Panc1 (cell line): ENCODE measurements at regions not wholly inside any gene's neighbourhood (a gene's known extent, or its start where the extent isn't known, plus 50 kb on each side); places are given as distances from the start of the nearest gene placed in this dataset.

ENCODE experiments used
- ATAC-seq: fragments of 200-7000 bp; cut with Tn5 transposase; 2 replicates; pipeline ENCODE4 v1.9.1; 2020; ENCODE audit warnings: mild to moderate bottlenecking, moderate library complexity
- BruUV-seq: library from RNA; stranded (reverse); fragments of 400-500 nt; replicated peaks from 2 replicates; lab custom pipeline; 2021; lab: Mats Ljungman, UMichigan
- CTCF ChIA-PET: fragments of 300-600 bp; sonication (Branson Sonifier 250); formaldehyde crosslinking; loops from one replicate; lab custom pipeline; 2022; ENCODE audit warnings: antibody characterized with exemption; lab: Charles Lee
- POLR2A ChIA-PET: fragments of 300-600 bp; sonication (Branson Sonifier 250); formaldehyde crosslinking; loops from one replicate; lab custom pipeline; 2022; ENCODE audit warnings: antibody characterized with exemption; lab: Charles Lee
- DNase-seq: peaks from one replicate; pipeline ENCODE4 v3.0.0-alpha.2; 2010; ENCODE audit warnings: low read depth, low spot score
- H3K27ac ChIP-seq: 2 replicates; pipeline ENCODE4 v1.5.1; 2011; ENCODE audit warnings: mild to moderate bottlenecking, low read length, inconsistent platforms
- H3K27me3 ChIP-seq: fragments of 200-500 bp; sonication (Bioruptor generic); 2 replicates; pipeline ENCODE4 v1.6.0; 2014; ENCODE audit warnings: low read length, inconsistent platforms; ENCODE audit not compliant: control insufficient read depth, insufficient read depth
- H3K36me3 ChIP-seq: fragments of 200-500 bp; sonication (Bioruptor generic); 2 replicates; pipeline ENCODE4 v1.5.1; 2014; ENCODE audit warnings: inconsistent platforms, mild to moderate bottlenecking, low read length, moderate library complexity; ENCODE audit not compliant: control insufficient read depth, insufficient read depth
- H3K4me1 ChIP-seq: 2 replicates; pipeline ENCODE4 v1.5.1; 2011; ENCODE audit warnings: inconsistent platforms, mild to moderate bottlenecking, low read length, moderate library complexity; ENCODE audit not compliant: control insufficient read depth, insufficient read depth
- H3K4me3 ChIP-seq, 2 experiments: 2 replicates each; pipeline ENCODE4 v1.5.1; 2011 to 2012; ENCODE audit warnings: low read depth in 2 of 2, low read length in 2 of 2, mild to moderate bottlenecking in 2 of 2, inconsistent platforms in 1 of 2, moderate library complexity in 1 of 2
- H3K9me3 ChIP-seq: fragments of 200-500 bp; sonication (Bioruptor generic); 2 replicates; pipeline ENCODE4 v1.5.1; 2014; ENCODE audit warnings: low read depth, mild to moderate bottlenecking, inconsistent platforms, low read length, moderate library complexity; ENCODE audit not compliant: control insufficient read depth, insufficient read depth
- CTCF ChIP-seq: fragments of 450-650 bp; IDR thresholded peaks from 2 replicates; pipeline ENCODE4 v1.5.1; 2017; ENCODE audit warnings: mild to moderate bottlenecking
- POLR2AphosphoS5 ChIP-seq: IDR thresholded peaks from 2 replicates; pipeline ENCODE4 v1.6.1; 2012; ENCODE audit warnings: mild to moderate bottlenecking, low read depth, low read length, moderate library complexity
- REST ChIP-seq, 2 experiments: IDR thresholded peaks; 2 replicates each; pipeline ENCODE4 v1.6.1; 2011 to 2012; ENCODE audit warnings: low read depth in 2 of 2, control low read depth in 1 of 2, low read length in 1 of 2, mild to moderate bottlenecking in 1 of 2, moderate library complexity in 1 of 2; ENCODE audit not compliant: insufficient read depth in 1 of 2
- SIN3A ChIP-seq: IDR thresholded peaks from 2 replicates; pipeline ENCODE4 v1.6.1; 2012; ENCODE audit warnings: low read depth, mild to moderate bottlenecking, low read length, moderate library complexity, borderline replicate concordance; ENCODE audit not compliant: insufficient read depth
- TCF7L2 ChIP-seq: IDR thresholded peaks from 2 replicates; pipeline ENCODE4 v1.6.1; 2011; ENCODE audit warnings: mild to moderate bottlenecking, low read depth, low read length, inconsistent platforms
- in situ Hi-C: cut with HindIII; loops from 2 replicates; pipeline ENCODE4 v1.10.0; 2016; ENCODE audit warnings: low sequenced_read_pairs, low pct_unique_long_range_greater_than_20kb
- intact Hi-C: fragments of 100-400 bp; cut with micrococcal nuclease; formaldehyde crosslinking; loops from one replicate; pipeline ENCODE4 v1.10.0; 2022; ENCODE audit not compliant: unreplicated experiment

- peak; percentile 95 for ATAC-seq
- POLR2A ChIA-PET: no interaction called here
These were observed 125.8 kb downstream of the MCHR2 start for GRCh38 chr6:99868074-99868702.

More at GRCh38 chr6:99868074-99868702, 125.8 kb downstream of the MCHR2 start:
- CTCF ChIA-PET: interaction anchor here (0.7 to 1.2 kb wide), 6 partner anchors 32 to 234 kb away, joined by 3 to 6 read pairs (median 4); no protein-coding TSS in a partner anchor
- DNase-seq: peak; percentile 33
- H3K27me3 ChIP-seq: peaks cover 22% of the 10 kb centered on the region
- H3K4me1 ChIP-seq: no peaks in the 10 kb centered on the region
- H3K9me3 ChIP-seq: no peaks in the 10 kb centered on the region
- no peaks in the 10 kb centered on the region for H3K36me3 ChIP-seq
- no TSS peak for BruUV-seq
- intact Hi-C loops (loop anchor here (1.0 kb wide), 1 partner anchor 231 kb away; no protein-coding TSS in a partner anchor), in situ Hi-C loops (no loop called here)
- no peak overlapping the region for H3K4me3 ChIP-seq
- no peak overlapping the region for H3K27ac ChIP-seq
- no peak for TF ChIP-seq REST (IDR thresholded peaks at IDR 0.05; ENCODE audit: insufficient read depth in 1 of 2, low read depth in 2 of 2, low read length in 1 of 2)
- no peak for TF ChIP-seq SIN3A
- TF ChIP-seq TCF7L2: no peak
- TF ChIP-seq POLR2AphosphoS5: no peak
- TF ChIP-seq CTCF: peak; percentile 91
